GM23338 (cell line): ENCODE measurements at regions not wholly inside any gene's neighbourhood (a gene's known extent, or its start where the extent isn't known, plus 50 kb on each side); places are given as distances from the start of the nearest gene placed in this dataset.

ENCODE experiments used
- CREB1 ChIP-seq: fragments of 250-450 bp; sonication (Bioruptor Pico); IDR thresholded peaks from 2 replicates; pipeline ENCODE4 v1.5.0; 2020; ENCODE audit warnings: low read depth, mild to moderate bottlenecking, moderate library complexity
- ETS1 ChIP-seq: IDR thresholded peaks from 2 replicates; pipeline ENCODE4 v1.6.1; 2016; ENCODE audit warnings: antibody characterized with exemption
- EZH2 ChIP-seq: fragments of 200-600 bp; sonication (generic); IDR thresholded peaks from one replicate; pipeline ENCODE4 v1.8.0; 2017; ENCODE audit warnings: antibody characterized with exemption, mild to moderate bottlenecking, low read depth; ENCODE audit not compliant: unreplicated experiment
- EZH2phosphoT487 ChIP-seq: fragments of 200-600 bp; sonication (generic); IDR thresholded peaks from one replicate; pipeline ENCODE4 v1.8.1; 2018; ENCODE audit warnings: antibody characterized with exemption; ENCODE audit not compliant: unreplicated experiment
- JUNB ChIP-seq: IDR thresholded peaks from one replicate; pipeline ENCODE4 v1.6.1; 2016; ENCODE audit warnings: antibody characterized with exemption; ENCODE audit not compliant: unreplicated experiment
- NANOG ChIP-seq: IDR thresholded peaks from 2 replicates; pipeline ENCODE4 v1.6.1; 2016; ENCODE audit warnings: antibody characterized with exemption, borderline replicate concordance
- POLR2AphosphoS5 ChIP-seq: IDR thresholded peaks from 2 replicates; pipeline ENCODE4 v1.6.1; 2016; ENCODE audit warnings: antibody characterized with exemption, low read depth
- REST ChIP-seq: IDR thresholded peaks from one replicate; pipeline ENCODE4 v1.6.1; 2018; ENCODE audit warnings: antibody characterized with exemption; ENCODE audit not compliant: unreplicated experiment
- ZNF462 ChIP-seq: fragments of 250-450 bp; sonication (Bioruptor Pico); IDR thresholded peaks from 2 replicates; pipeline ENCODE4 v1.5.0; 2020; ENCODE audit warnings: mild to moderate bottlenecking, moderate library complexity
- TF ChIP-seq, protein P1 (sequence below), 2 experiments: fragments of 200-600 bp in 1 of 2; sonication (generic) in 1 of 2; conservative IDR thresholded peaks; 2 replicates each; pipeline versions ENCODE4 v1.5.1 to v1.6.1; 2016 to 2017; ENCODE audit warnings: antibody characterized with exemption in 2 of 2, low read depth in 2 of 2, mild to moderate bottlenecking in 2 of 2, moderate library complexity in 1 of 2

GRCh38 chrX:46260499-46260898, 284.7 kb downstream of the ZNF674 start:
- TF ChIP-seq, protein P1, sequence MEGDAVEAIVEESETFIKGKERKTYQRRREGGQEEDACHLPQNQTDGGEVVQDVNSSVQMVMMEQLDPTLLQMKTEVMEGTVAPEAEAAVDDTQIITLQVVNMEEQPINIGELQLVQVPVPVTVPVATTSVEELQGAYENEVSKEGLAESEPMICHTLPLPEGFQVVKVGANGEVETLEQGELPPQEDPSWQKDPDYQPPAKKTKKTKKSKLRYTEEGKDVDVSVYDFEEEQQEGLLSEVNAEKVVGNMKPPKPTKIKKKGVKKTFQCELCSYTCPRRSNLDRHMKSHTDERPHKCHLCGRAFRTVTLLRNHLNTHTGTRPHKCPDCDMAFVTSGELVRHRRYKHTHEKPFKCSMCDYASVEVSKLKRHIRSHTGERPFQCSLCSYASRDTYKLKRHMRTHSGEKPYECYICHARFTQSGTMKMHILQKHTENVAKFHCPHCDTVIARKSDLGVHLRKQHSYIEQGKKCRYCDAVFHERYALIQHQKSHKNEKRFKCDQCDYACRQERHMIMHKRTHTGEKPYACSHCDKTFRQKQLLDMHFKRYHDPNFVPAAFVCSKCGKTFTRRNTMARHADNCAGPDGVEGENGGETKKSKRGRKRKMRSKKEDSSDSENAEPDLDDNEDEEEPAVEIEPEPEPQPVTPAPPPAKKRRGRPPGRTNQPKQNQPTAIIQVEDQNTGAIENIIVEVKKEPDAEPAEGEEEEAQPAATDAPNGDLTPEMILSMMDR (conservative IDR thresholded peaks at IDR 0.05; ENCODE audit: low read depth in 2 of 2): no peak
- no peak for TF ChIP-seq POLR2AphosphoS5
- TF ChIP-seq REST: no peak
- no peak for TF ChIP-seq EZH2
- no peak for TF ChIP-seq CREB1 (CRISPR knock-in tag)
- no peak for TF ChIP-seq EZH2phosphoT487
- no peak for TF ChIP-seq JUNB
- no peak for TF ChIP-seq NANOG
- TF ChIP-seq ETS1: no peak
- no peak for TF ChIP-seq ZNF462 (CRISPR knock-in tag)
